IMR-90 (cell line): ENCODE measurements at regions not wholly inside any gene's neighbourhood (a gene's known extent, or its start where the extent isn't known, plus 50 kb on each side); places are given as distances from the start of the nearest gene placed in this dataset.

Experiments used
- FOS ChIP-seq: fragments of 150-350 bp; IDR thresholded peaks from 2 replicates; pipeline ENCODE4 v1.6.1; 2016; ENCODE audit warnings: low read depth, low read length
- MAZ ChIP-seq: IDR thresholded peaks from 2 replicates; pipeline ENCODE4 v1.6.1; 2012; ENCODE audit warnings: low read depth, mild to moderate bottlenecking, low read length, improper control_type of control experiment, moderate library complexity, borderline replicate concordance
- POLR2A ChIP-seq: IDR thresholded peaks from 2 replicates; pipeline ENCODE4 v1.6.1; 2012; ENCODE audit warnings: mild to moderate bottlenecking, low read depth, low read length
- TF ChIP-seq, protein P1 (sequence below): conservative IDR thresholded peaks from 2 replicates; pipeline ENCODE4 v1.5.1; 2012; ENCODE audit warnings: mild to moderate bottlenecking, low read depth, low read length, improper control_type of control experiment

- TF ChIP-seq FOS, result no peak
- no peak for TF ChIP-seq POLR2A
- TF ChIP-seq, protein P1, sequence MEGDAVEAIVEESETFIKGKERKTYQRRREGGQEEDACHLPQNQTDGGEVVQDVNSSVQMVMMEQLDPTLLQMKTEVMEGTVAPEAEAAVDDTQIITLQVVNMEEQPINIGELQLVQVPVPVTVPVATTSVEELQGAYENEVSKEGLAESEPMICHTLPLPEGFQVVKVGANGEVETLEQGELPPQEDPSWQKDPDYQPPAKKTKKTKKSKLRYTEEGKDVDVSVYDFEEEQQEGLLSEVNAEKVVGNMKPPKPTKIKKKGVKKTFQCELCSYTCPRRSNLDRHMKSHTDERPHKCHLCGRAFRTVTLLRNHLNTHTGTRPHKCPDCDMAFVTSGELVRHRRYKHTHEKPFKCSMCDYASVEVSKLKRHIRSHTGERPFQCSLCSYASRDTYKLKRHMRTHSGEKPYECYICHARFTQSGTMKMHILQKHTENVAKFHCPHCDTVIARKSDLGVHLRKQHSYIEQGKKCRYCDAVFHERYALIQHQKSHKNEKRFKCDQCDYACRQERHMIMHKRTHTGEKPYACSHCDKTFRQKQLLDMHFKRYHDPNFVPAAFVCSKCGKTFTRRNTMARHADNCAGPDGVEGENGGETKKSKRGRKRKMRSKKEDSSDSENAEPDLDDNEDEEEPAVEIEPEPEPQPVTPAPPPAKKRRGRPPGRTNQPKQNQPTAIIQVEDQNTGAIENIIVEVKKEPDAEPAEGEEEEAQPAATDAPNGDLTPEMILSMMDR, result peak; percentile 22; the same call in 1 of the 2 replicates
- TF ChIP-seq MAZ, result no peak
Measured at GRCh38 chr1:90614872-90615271, 102.2 kb downstream of the BARHL2 start.
